ENCODE measurements at regions not wholly inside any gene's neighbourhood (a gene's known extent, or its start where the extent isn't known, plus 50 kb on each side); places are given as distances from the start of the nearest gene placed in this dataset.

DNA sequence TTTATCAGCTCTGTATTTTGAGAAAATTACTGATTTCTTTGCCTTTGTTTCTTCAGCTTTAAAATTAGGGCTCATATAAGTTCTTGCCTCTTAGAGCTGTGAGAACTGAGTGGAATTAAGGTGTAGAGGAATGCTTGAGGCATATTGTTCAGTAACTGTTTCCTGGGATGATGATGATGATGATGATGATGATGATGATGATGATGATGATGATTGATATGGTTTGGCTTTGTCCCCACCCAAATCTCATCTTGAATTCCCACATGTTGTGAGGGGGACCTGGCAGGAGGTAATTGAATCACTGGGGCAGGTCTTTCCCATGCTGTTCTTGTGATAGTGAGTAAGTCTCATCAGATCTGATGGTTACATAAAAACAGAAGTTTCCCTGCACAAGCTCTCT is 118.7 kb downstream of the CHRM3 start:
- H3K9me3 ChIP-seq = peaks cover 0 to 6% (median 0%) of the 10 kb centered on the region in 4 donors
- intact Hi-C loops (cut with DNase I) = no loop called here
- no peak for TF ChIP-seq EP300 (IDR thresholded peaks at IDR 0.05)
- no peak for TF ChIP-seq POLR2AphosphoS5 (IDR thresholded peaks at IDR 0.05)
- TF ChIP-seq, protein P1, sequence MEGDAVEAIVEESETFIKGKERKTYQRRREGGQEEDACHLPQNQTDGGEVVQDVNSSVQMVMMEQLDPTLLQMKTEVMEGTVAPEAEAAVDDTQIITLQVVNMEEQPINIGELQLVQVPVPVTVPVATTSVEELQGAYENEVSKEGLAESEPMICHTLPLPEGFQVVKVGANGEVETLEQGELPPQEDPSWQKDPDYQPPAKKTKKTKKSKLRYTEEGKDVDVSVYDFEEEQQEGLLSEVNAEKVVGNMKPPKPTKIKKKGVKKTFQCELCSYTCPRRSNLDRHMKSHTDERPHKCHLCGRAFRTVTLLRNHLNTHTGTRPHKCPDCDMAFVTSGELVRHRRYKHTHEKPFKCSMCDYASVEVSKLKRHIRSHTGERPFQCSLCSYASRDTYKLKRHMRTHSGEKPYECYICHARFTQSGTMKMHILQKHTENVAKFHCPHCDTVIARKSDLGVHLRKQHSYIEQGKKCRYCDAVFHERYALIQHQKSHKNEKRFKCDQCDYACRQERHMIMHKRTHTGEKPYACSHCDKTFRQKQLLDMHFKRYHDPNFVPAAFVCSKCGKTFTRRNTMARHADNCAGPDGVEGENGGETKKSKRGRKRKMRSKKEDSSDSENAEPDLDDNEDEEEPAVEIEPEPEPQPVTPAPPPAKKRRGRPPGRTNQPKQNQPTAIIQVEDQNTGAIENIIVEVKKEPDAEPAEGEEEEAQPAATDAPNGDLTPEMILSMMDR (IDR thresholded peaks at IDR 0.05) = no peak
- no peak for TF ChIP-seq POLR2A (IDR thresholded peaks at IDR 0.05)
- no peak for DNase-seq
- no peaks in the 10 kb centered on the region for H3K36me3 ChIP-seq
- H3K27ac ChIP-seq = no peak overlapping the region
- H3K27me3 ChIP-seq = no peaks in the 10 kb centered on the region
- no peak overlapping the region for H3K4me3 ChIP-seq
- H3K4me1 ChIP-seq = no peaks in the 10 kb centered on the region

DNA sequence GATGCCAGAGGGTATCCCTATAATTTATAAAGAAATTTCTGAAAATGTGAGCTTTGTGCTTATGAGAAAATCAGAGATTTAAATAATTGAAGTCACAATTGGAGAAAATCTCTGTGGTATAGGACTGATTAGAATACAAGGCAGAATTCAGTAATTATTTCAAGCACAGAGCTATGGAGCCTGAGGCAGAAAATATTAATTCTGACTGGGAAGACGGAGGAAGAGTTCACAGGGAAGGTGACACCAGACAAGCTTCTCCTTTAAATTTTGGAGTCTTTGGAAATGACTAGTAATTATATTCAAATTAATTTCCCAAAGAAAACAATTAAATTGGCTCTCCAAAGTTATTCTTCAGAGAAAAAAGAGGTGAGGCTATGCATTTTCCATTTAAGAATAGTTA is 121.5 kb downstream of the CHRM3 start:
- intact Hi-C loops (cut with DNase I) = no loop called here
- Histone ChIP-seq H3K4me1 (peaks cover 0 to 17% (median 4%) of the 10 kb centered on the region in 4 donors), H3K9me3 (peaks cover 0 to 6% (median 0%) of the 10 kb centered on the region in 4 donors), H3K4me3 (no peak overlapping the region), H3K27me3 (no peaks in the 10 kb centered on the region), H3K27ac (no peak overlapping the region), H3K36me3 (no peaks in the 10 kb centered on the region)
- TF ChIP-seq, protein P1 (IDR thresholded peaks at IDR 0.05) = no peak
- TF ChIP-seq EP300 (IDR thresholded peaks at IDR 0.05) (no peak), POLR2A (IDR thresholded peaks at IDR 0.05) (no peak), POLR2AphosphoS5 (IDR thresholded peaks at IDR 0.05) (no peak)
- DNase-seq = no peak
- WGBS, 2 donors = 95 to 96% methylated on average over 1 of the region's 1 CpG

DNA sequence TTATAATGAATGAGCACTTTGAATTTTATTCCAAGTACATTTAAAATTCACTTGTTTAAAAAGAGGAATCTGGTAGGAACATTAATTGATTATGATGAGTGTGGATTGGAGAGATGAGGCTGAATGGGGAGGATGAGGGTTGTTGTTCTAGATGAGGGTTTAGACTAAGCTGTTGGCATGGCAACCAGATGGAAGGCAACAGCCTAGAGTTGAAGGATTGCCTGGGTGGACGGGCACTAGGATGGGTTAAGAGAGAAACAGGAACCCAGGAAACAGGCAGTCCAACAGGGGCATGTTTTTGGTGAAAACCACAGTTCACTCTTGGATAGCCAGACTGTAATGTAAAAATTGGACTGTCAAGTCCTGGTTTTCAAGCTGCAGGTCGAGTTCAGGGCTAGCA is 125.5 kb downstream of the CHRM3 start:
- no peaks in the 10 kb centered on the region for H3K36me3 ChIP-seq
- H3K4me1 ChIP-seq = peaks cover 0 to 21% (median 4%) of the 10 kb centered on the region in 4 donors
- H3K27me3 ChIP-seq = no peaks in the 10 kb centered on the region
- no peak for DNase-seq
- no peak overlapping the region for H3K27ac ChIP-seq
- intact Hi-C loops (cut with DNase I) = no loop called here
- TF ChIP-seq, protein P1 (IDR thresholded peaks at IDR 0.05) = no peak
- TF ChIP-seq POLR2A (IDR thresholded peaks at IDR 0.05) = no peak
- TF ChIP-seq POLR2AphosphoS5 (IDR thresholded peaks at IDR 0.05) = no peak
- TF ChIP-seq EP300 (IDR thresholded peaks at IDR 0.05) = no peak
- no peak overlapping the region for H3K4me3 ChIP-seq
- WGBS, 2 donors = 77 to 87% methylated on average over 2 of the region's 2 CpGs
- H3K9me3 ChIP-seq = no peaks in the 10 kb centered on the region

DNA sequence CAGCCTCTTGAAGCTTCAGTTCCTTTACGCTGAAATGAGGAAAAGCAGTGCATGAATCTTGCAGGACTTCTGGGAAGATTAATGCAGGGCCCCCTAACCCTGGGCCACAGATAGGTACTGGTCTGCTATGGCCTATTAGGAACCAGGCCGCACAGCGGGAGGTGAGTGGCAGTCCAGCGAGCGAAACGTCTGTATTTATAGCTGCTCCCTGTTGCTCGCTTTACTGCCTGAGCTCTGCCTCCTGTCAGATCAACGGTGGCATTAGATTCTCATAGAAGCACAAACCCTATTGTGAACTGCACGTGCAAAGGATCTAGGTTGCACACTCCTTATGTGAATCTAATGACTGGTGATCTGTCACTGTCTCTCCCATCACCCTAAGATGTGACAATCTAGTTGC is 130.2 kb downstream of the CHRM3 start:
- Histone ChIP-seq H3K9me3 (no peaks in the 10 kb centered on the region), H3K27ac (no peak overlapping the region), H3K4me3 (no peak overlapping the region), H3K27me3 (no peaks in the 10 kb centered on the region), H3K4me1 (peaks cover 0 to 12% (median 0%) of the 10 kb centered on the region in 4 donors), H3K36me3 (no peaks in the 10 kb centered on the region)
- no peak for DNase-seq
- no peak for TF ChIP-seq EP300 (IDR thresholded peaks at IDR 0.05)
- TF ChIP-seq POLR2AphosphoS5 (IDR thresholded peaks at IDR 0.05) = no peak
- TF ChIP-seq, protein P1 (IDR thresholded peaks at IDR 0.05) = no peak
- no peak for TF ChIP-seq POLR2A (IDR thresholded peaks at IDR 0.05)
- intact Hi-C loops (cut with DNase I) = no loop called here
- 91 to 94% methylated on average over 9 of the region's 9 CpGs for WGBS, 2 donors

DNA sequence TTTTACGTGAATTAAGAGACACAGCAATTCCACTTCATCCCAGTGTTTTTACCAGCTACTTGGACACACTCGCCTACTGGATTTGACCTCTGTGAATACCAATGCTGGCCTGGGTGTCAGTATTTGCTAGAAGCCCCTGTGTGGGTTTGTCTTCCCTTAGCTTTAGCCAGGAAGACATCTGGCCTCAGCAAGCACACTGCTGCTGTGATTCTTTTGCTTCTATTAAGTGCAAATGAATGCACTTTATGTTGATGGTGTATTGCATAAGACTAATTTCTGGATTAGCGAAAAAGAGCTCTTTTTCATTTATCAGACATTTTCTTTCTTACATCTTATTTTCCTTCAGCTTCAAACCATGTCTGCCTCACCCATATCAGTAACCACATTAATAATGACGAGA is 140.0 kb downstream of the CHRM3 start:
- no peak for DNase-seq
- Histone ChIP-seq H3K27me3 (no peaks in the 10 kb centered on the region), H3K27ac (peak overlapping the region in 1 of 4 donors; percentile 9), H3K36me3 (no peaks in the 10 kb centered on the region), H3K4me3 (no peak overlapping the region), H3K9me3 (no peaks in the 10 kb centered on the region), H3K4me1 (peaks cover 0 to 14% (median 10%) of the 10 kb centered on the region in 4 donors)
- WGBS, 2 donors = 86 to 91% methylated on average over 4 of the region's 4 CpGs
- TF ChIP-seq, protein P1 (IDR thresholded peaks at IDR 0.05) = no peak
- TF ChIP-seq EP300 (IDR thresholded peaks at IDR 0.05) (no peak), POLR2AphosphoS5 (IDR thresholded peaks at IDR 0.05) (no peak), POLR2A (IDR thresholded peaks at IDR 0.05) (no peak)
- intact Hi-C loops (cut with DNase I) = no loop called here
